Inferior parietal cortex (tissue), 1 donor: ENCODE measurements at regions not wholly inside any gene's neighbourhood (a gene's known extent, or its start where the extent isn't known, plus 50 kb on each side); places are given as distances from the start of the nearest gene placed in this dataset.

Experiments
- DNase-seq: peaks from one replicate; pipeline ENCODE4 v3.0.0-alpha.2; 2016; ENCODE audit errors: extremely low spot score

- DNase-seq, result no peak
These were observed 93.5 kb upstream of the SPATS2L start for GRCh38 chr2:200212862-200213425.

DNA sequence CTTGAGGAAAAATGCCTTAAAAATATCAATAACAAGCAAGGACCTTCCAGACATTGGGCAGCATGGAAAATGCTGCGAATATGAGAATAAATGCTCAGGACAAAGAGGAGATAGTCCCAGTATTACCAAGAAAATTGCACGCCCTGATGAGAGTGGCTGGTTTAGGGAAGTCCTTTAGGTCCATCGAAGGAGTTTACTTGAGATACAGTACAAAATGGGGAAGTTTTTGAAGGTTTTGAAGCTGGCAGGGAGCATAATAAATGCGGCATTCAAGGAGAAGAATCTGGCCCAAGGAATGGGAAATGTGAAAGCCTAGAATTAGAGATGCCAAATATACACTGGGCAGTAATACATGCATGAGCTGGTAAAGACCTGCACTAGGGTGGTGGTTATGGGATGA, 90.2 kb upstream of the SPATS2L start:
- DNase-seq, result no peak

DNA sequence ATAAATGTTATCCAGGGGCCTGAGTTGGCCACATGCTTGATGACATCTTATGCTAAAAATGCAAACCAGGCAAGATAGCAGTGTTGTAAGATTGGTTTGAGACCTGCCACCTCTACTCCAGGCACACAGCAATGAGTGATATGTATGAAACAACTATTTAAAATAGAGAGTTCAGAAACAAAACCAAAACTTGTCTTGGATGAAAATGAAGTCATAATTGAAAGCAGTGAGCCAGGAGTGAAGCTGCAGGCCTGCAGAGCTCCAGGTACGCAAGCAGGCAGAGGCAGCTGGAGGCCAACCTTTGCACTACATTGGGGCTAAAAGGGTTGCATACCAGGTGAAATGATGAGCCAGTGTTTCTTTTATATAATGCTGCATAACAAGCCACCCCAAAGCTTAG, 89.2 kb upstream of the SPATS2L start:
- DNase-seq, result no peak

DNA sequence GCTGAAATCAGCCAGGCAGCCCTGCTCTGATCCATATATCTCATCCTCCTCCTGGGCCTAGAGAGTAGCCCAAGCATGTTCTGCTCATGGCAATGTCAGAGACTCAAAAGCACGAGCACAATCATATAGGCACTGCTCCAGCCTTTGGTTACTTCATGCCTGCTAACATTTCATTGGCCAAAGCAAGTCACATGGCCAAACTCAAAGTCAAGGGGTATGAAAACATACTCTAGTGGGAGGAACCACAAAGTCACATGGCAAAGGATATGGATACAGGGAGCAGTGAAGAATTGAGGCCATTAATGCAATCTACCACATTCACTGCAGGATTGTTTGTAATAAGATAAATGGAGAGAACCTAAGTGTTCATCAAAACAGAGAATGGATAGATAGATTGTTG, 87.8 kb upstream of the SPATS2L start:
- DNase-seq, result no peak

DNA sequence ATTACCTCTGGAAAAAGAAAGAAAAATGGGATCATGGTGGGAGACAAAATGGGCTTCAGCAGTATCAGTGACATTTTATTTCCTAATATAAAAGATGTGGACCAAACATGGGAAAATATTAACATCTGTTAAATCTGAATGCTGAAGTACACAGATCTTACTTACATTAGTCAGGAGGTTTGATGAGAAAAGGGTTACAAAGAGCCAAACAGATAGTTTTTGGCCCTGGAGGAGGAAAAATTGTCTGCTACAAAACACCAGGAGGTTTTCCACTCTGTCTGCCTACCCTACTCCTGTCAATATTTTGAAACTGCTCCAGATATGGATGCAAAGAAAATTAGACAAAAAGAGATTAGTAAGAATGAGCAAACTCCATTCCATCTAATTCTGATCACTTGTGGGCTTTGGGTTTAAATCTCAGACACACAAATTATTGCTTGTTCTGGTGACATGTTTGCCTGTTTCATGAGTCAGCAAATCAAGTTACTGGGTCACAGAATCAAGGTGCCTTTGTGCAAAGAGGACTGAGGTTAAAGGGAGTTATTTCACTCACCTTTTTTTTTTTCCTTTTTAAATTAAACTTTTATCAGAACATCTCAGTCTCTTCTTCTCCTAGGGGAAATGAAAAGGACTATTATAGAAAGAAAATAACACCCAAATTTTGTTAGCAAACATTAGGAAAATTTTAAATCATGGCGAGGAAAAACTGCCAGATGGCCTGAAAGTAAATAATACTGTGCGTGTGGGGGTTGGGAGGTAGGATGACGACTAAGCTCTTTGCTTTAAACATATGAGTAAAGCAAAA, 87.0 kb upstream of the SPATS2L start:
- no peak for DNase-seq

DNA sequence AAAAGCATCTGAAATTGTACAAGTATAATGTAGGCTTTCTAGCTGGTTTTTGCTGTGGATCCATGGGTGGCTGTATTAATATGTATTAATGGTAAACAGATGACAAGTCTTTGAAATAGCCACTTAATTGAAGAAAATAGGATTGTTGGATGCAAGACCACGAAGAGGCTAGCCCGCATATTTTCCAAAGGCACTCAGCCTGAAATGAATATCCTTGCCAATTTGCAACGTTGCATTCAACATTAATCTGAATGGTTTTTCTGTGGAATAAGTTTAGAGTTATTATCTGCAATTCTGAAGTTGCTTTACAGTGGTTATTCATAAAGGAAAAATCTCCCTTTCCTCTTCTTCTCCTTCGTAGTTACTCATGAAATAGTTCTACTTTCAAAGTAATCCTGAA, 86.2 kb upstream of the SPATS2L start:
- DNase-seq, result no peak

GRCh38 chr2:200221055-200221955, 85.2 kb upstream of the SPATS2L start:
- no peak for DNase-seq

- no peak for DNase-seq
These were observed 83.7 kb upstream of the SPATS2L start for GRCh38 chr2:200222791-200223190.

GRCh38 chr2:200223205-200223784, 83.2 kb upstream of the SPATS2L start:
- no peak for DNase-seq

DNA sequence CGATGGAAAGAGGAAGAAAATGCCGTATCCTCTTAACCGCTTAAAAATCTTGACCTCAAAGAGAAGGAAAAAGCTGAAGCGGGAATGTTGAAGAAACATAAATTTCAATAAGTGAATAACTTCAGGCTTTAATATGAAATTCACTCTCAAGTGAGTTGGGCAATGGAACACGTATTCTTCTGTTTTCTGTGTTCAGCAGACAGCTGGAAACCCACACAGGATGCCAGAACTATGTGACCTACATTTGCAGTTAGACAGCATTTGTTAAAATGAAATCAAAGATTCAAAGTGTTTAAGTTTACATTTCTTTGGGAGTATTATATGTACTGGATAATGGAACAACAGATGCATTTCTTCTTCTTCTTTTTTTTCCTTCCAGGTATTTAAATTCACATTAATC, 80.5 kb upstream of the SPATS2L start:
- peak; percentile 35 for DNase-seq

DNA sequence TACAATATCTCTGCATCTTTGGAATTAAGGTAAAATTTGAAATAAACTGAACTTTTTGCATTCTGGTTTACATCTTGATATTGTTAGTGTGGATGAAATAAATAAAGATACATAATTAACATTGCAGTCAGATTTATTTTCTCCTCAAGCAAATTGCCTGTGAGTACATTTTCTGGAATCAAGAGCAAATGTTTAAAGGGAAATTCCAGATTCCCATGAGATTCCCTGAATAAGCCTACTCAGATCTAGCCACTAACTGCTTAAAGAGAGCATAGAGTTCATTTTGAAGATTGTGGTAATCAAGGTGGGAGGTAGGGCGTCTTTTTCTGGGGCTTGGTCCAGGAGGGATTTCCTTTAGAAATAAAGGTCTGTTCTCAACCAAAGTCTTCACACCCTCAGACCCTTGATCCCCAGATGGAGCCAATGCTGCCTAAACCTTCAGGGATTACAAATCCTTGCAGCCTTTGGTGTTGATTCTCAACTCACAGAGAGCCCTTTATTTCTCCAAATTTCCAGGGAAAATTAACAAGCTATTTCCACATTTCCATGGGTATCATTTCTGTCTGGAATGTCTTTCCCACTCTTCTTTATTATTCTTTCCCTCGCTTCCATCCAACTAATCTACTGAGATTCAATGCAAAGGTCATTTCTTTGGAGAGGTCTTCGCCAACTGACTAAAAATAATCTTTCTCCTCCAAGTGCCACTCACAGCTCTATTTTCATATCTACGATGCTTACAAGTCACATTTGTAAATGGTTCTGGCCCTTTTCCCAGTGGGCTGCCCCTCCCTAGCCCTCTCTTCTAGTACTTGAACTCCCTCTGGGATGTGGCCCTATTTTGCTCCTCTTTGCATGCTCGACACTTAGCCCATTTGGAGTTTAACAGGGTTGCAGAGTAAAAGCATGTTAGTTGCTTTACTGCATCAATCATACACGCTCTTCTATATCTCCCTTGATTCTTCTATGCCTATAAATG, 79.8 kb upstream of the SPATS2L start:
- DNase-seq, result no peak

DNA sequence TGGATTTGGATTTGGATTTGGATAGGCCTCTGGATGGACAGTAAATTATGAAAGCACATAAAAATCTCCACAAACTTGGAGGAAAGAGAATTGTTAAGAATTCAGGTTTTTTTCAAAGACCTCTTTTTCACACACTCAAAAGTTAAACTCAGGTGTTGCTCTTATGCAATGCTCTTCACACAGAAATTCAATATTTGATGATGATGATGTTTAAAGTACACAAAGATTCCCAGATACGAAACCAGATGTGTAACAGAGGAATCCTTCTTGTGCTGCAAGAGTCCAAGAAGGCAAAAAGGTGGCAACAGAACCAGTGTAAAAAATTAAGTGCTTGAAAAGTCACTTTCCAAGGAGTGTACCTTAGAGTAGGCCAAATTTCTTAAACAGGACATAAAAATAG, 75.8 kb upstream of the SPATS2L start:
- no peak for DNase-seq

DNA sequence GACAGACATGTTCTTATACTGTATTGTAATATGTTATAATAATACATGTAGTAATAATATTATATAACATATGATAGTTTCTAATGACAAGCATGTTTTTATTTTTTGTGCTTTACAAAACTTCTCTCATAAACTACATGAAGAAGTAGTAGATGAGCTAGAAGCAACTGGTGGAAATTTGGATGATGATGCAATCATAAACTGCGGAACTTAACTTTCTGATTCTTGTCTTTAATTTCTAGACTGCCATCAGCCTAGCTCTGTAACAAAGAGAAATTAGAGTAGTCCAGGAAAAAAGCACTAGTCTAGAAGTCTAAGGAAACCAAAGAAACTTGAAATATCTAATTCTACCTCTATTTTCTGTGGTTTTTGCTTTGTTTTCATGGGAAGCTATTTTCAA, 71.0 kb upstream of the SPATS2L start:
- no peak for DNase-seq

- DNase-seq, result no peak
These were observed 67.3 kb upstream of the SPATS2L start for GRCh38 chr2:200239216-200239615.

DNA sequence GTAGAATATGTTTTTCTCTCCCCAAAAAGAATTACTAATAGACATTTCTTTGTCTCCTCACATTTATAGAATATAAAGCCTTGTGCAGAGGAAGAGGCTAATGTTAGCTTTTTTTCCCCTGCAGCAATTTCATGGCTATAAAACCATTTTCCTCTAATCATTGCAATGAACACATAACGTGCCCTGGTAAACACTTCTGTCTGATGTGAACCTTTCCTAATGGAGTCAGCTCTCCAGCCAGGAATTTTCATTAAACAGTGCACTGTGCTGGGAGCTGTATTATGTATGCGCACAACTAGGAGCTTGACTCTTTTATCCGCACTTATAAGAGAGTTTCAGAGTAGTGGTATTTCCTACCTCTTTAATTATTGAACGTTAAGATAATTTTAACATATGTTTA, 63.9 kb upstream of the SPATS2L start:
- DNase-seq, result no peak

DNA sequence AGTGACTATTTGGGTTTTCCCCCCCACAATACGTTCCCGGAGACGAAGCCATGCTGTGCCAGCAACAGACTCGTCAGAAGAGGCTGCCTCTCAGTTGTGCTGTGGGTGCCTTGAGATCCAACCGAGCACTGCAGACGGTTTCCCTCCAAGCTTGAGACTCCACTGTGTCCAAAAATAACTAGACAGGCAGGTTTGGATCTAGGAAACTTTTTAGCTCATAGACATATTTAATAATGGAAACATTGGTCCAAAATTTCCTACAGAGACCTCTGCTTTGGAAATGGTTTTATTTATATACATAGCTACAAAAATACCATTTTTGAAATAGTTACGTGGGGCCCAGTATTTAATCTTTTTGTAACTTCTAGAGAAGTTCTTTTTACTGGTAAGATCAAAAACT, 63.1 kb upstream of the SPATS2L start:
- DNase-seq, result no peak

DNA sequence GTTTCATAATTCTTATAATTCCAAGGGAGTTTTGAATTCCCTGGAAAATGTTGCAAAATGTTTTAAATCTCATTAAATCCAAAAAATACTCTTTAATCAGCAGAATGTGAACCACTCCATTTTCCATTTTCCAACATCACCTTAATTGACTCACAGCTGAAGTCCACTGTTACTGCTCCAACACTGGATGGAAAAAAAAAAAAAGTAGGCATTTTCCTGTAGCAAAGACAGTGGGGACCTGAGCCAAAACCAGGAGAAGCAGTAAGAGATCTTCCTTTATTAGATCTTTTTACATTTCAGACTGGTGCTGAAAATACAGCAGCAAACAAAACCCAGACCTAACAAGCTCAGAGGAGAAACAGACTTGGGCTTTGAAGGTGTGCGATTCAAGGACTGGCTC, 62.4 kb upstream of the SPATS2L start:
- DNase-seq, result no peak

DNA sequence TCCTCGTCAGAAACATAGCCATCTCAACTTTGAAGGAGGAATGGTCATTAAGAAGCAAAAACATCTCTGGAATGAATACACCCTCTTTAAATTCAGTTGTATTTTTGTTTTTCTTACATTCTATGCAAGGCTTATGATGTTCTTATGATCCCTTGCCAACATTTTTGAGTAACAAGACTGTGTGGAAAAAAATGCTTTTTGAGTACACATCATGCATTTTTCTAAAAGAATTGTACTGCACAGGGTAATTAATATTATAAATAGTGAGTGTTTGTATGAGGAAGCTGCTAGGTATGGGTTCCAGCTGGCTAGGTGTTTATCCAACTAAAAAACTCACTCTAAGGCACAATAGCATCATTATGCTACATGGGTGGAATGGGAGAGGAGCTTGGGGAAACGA, 59.0 kb upstream of the SPATS2L start:
- DNase-seq, result no peak

- DNase-seq, result no peak
These were observed 54.0 kb upstream of the SPATS2L start for GRCh38 chr2:200252265-200253067.

- DNase-seq, result no peak
These were observed 52.9 kb upstream of the SPATS2L start for GRCh38 chr2:200253639-200254038.
